OCI-LY3 (cell line): ENCODE measurements at regions not wholly inside any gene's neighbourhood (a gene's known extent, or its start where the extent isn't known, plus 50 kb on each side); places are given as distances from the start of the nearest gene placed in this dataset.

ENCODE experiments used
- H2AFZ ChIP-seq: fragments of 200-600, 300-600 bp; shearing (Covaris generic); 2 replicates; pipeline ENCODE4 v1.6.0; 2014; ENCODE audit warnings: antibody characterized with exemption, low read depth, low read length
- H3K27ac ChIP-seq: fragments of 200-600, 300-600 bp; sonication (generic); 2 replicates; pipeline ENCODE4 v1.5.1; 2014; ENCODE audit warnings: mild to moderate bottlenecking, low read length, moderate library complexity, mixed read lengths
- H3K27me3 ChIP-seq: fragments of 200-600, 300-600 bp; sonication (generic); 2 replicates; pipeline ENCODE4 v1.6.1; 2014; ENCODE audit warnings: low read depth, low read length, mixed read lengths
- H3K36me3 ChIP-seq: fragments of 200-600, 300-600 bp; sonication (generic); replicated peaks from 2 replicates; pipeline ENCODE3; 2014; ENCODE audit warnings: low read depth, low read length, mixed read lengths
- H3K4me1 ChIP-seq: fragments of 300-600, 200-600 bp; sonication (generic); 2 replicates; pipeline ENCODE4 v1.6.1; 2014; ENCODE audit warnings: low read length, mixed read lengths
- H3K4me2 ChIP-seq: fragments of 200-600, 300-600 bp; sonication (generic); 2 replicates; pipeline ENCODE4 v1.6.1; 2014; ENCODE audit warnings: low read length, mixed read lengths
- H3K4me3 ChIP-seq: fragments of 300-600, 200-600 bp; sonication (generic); 2 replicates; pipeline ENCODE4 v1.5.1; 2014; ENCODE audit warnings: antibody characterized with exemption, mild to moderate bottlenecking, low read length, moderate library complexity
- H3K79me2 ChIP-seq: fragments of 300-600, 200-600 bp; shearing (Covaris generic); 2 replicates; pipeline ENCODE4 v1.6.1; 2014; ENCODE audit warnings: mild to moderate bottlenecking, low read length, mixed read lengths
- H3K9ac ChIP-seq: fragments of 300-600, 200-600 bp; shearing (Covaris generic); 2 replicates; pipeline ENCODE4 v1.6.0; 2014; ENCODE audit warnings: mild to moderate bottlenecking, low read length, moderate library complexity
- H3K9me3 ChIP-seq: fragments of 200-600, 300-600 bp; shearing (Covaris generic); 2 replicates; pipeline ENCODE4 v1.6.1; 2014; ENCODE audit warnings: low read length, mixed read lengths; ENCODE audit not compliant: insufficient read depth
- H4K20me1 ChIP-seq: fragments of 200-600, 300-600 bp; sonication (generic); 2 replicates; pipeline ENCODE4 v1.6.1; 2016; ENCODE audit warnings: low read length, mixed read lengths; ENCODE audit not compliant: insufficient read depth
- CTCF ChIP-seq: fragments of 200-600, 300-600 bp; sonication (generic); IDR thresholded peaks from 2 replicates; pipeline ENCODE4 v1.5.1; 2014; ENCODE audit warnings: antibody characterized with exemption, low read length, low read depth
- EZH2phosphoT487 ChIP-seq: fragments of 200-600 bp; shearing (Covaris generic); IDR thresholded peaks from 2 replicates; pipeline ENCODE4 v1.6.1; 2018; ENCODE audit warnings: antibody characterized with exemption, mixed run types, low read depth

GRCh38 chr5:164210491-164210890, 705.1 kb downstream of the MAT2B start:
- Histone ChIP-seq H3K9me3 (no peaks in the 10 kb centered on the region), H3K79me2 (no peaks in the 10 kb centered on the region), H4K20me1 (no peaks in the 10 kb centered on the region), H3K4me1 (no peaks in the 10 kb centered on the region), H3K27me3 (0 out of 2 replicates have a peak, but pooled peaks cover 3% of the 10 kb centered on the region), H3K36me3 (no peaks in the 10 kb centered on the region), H3K9ac (no peak overlapping the region), H3K4me3 (no peak overlapping the region), H2AFZ (no peak overlapping the region), H3K4me2 (no peak overlapping the region), H3K27ac (no peak overlapping the region)
- TF ChIP-seq EZH2phosphoT487 (no peak), CTCF (no peak)

DNA sequence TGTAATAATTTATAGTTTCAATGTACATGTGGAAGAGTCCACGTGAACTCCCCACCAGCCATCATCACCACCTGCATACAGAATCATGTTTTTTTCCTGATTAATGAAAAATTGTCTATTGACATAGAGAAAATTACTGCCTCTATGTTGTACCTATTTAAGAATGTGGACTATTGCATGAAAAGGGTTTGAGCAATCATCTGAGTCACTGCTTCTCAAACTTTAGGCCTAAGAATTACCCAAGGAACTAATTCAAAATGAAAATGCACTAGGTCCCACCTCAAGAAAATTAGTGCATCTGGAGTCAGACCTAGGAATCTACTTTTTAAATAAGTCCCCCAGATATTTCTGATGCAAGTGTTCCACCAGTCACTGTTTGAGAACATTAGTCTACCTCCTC, 709.3 kb downstream of the MAT2B start:
- H3K4me2 ChIP-seq: no peak overlapping the region

GRCh38 chr5:164217464-164217863, 712.0 kb downstream of the MAT2B start:
- TF ChIP-seq CTCF (no peak), EZH2phosphoT487 (no peak)
- no peaks in the 10 kb centered on the region for H3K9me3 ChIP-seq
- H3K79me2 ChIP-seq: no peaks in the 10 kb centered on the region
- H3K4me3 ChIP-seq: no peak overlapping the region
- no peaks in the 10 kb centered on the region for H3K36me3 ChIP-seq
- H3K27ac ChIP-seq: no peak overlapping the region
- no peaks in the 10 kb centered on the region for H3K27me3 ChIP-seq
- no peak overlapping the region for H3K4me2 ChIP-seq
- no peak overlapping the region for H2AFZ ChIP-seq
- H3K4me1 ChIP-seq: no peaks in the 10 kb centered on the region
- H4K20me1 ChIP-seq: no peaks in the 10 kb centered on the region
- H3K9ac ChIP-seq: no peak overlapping the region

More for the DNA sequence above, 709.3 kb downstream of the MAT2B start:
- Histone ChIP-seq H3K27ac (no peak overlapping the region), H3K27me3 (0 out of 2 replicates have a peak, but pooled peaks cover 3% of the 10 kb centered on the region), H3K9me3 (no peaks in the 10 kb centered on the region), H3K79me2 (no peaks in the 10 kb centered on the region), H2AFZ (no peak overlapping the region), H4K20me1 (no peaks in the 10 kb centered on the region), H3K36me3 (no peaks in the 10 kb centered on the region), H3K4me1 (no peaks in the 10 kb centered on the region), H3K9ac (no peak overlapping the region), H3K4me3 (no peak overlapping the region)
- TF ChIP-seq CTCF: no peak
- no peak for TF ChIP-seq EZH2phosphoT487

- Histone ChIP-seq H3K79me2 (no peaks in the 10 kb centered on the region), H3K27ac (no peak overlapping the region), H3K4me1 (no peaks in the 10 kb centered on the region), H2AFZ (no peak overlapping the region), H3K27me3 (no peaks in the 10 kb centered on the region), H3K36me3 (no peaks in the 10 kb centered on the region), H4K20me1 (no peaks in the 10 kb centered on the region), H3K9me3 (no peaks in the 10 kb centered on the region), H3K4me3 (no peak overlapping the region), H3K9ac (no peak overlapping the region), H3K4me2 (no peak overlapping the region)
- TF ChIP-seq EZH2phosphoT487 (no peak), CTCF (no peak)
Measured at GRCh38 chr5:164220522-164220921, 715.1 kb downstream of the MAT2B start.
